OCI-LY1 (cell line): ENCODE measurements at regions not wholly inside any gene's neighbourhood (a gene's known extent, or its start where the extent isn't known, plus 50 kb on each side); places are given as distances from the start of the nearest gene placed in this dataset.

Experiments
- H2AFZ ChIP-seq: fragments of 200-600 bp; sonication (generic), shearing (Covaris generic); 2 replicates; pipeline ENCODE4 v1.6.0; 2014; ENCODE audit warnings: antibody characterized with exemption, mild to moderate bottlenecking, low read length
- H3F3A ChIP-seq: fragments of 200-600 bp; sonication (generic), shearing (Covaris generic); 2 replicates; pipeline ENCODE4 v1.6.0; 2014; ENCODE audit warnings: mild to moderate bottlenecking, antibody characterized with exemption, low read length, moderate library complexity; ENCODE audit not compliant: insufficient read depth
- H3K27ac ChIP-seq: fragments of 200-600 bp; sonication (generic); 2 replicates; pipeline ENCODE4 v1.5.1; 2014; ENCODE audit warnings: low read length, mixed run types, mild to moderate bottlenecking, low read depth; ENCODE audit not compliant: poor library complexity, severe bottlenecking
- H3K27me3 ChIP-seq: fragments of 200-600 bp; sonication (generic); 2 replicates; pipeline ENCODE4 v1.6.0; 2014; ENCODE audit warnings: antibody characterized with exemption, mild to moderate bottlenecking, low read length, moderate library complexity; ENCODE audit not compliant: insufficient read depth
- H3K36me3 ChIP-seq: fragments of 200-600 bp; sonication (generic); 2 replicates; pipeline ENCODE4 v1.6.1; 2014; ENCODE audit warnings: mild to moderate bottlenecking, antibody characterized with exemption, low read length, moderate library complexity, mixed read lengths; ENCODE audit not compliant: insufficient read depth
- H3K4me1 ChIP-seq: fragments of 200-600 bp; sonication (generic); 2 replicates; pipeline ENCODE4 v1.5.1; 2014; ENCODE audit warnings: mild to moderate bottlenecking, low read length, moderate library complexity; ENCODE audit not compliant: insufficient read depth, severe bottlenecking
- H3K4me2 ChIP-seq: fragments of 200-600 bp; sonication (generic), shearing (Covaris generic); 2 replicates; pipeline ENCODE4 v1.6.1; 2014; ENCODE audit warnings: low read length
- H3K4me3 ChIP-seq: fragments of 200-600 bp; sonication (generic); 2 replicates; pipeline ENCODE4 v1.5.1; 2014; ENCODE audit warnings: low read length, low read depth, mild to moderate bottlenecking, mixed read lengths; ENCODE audit not compliant: poor library complexity, severe bottlenecking
- H3K79me2 ChIP-seq: fragments of 200-600 bp; shearing (Covaris generic); 2 replicates; pipeline ENCODE4 v1.6.1; 2016; ENCODE audit warnings: mixed run types, low read length, mixed read lengths; ENCODE audit not compliant: insufficient read depth
- H3K9ac ChIP-seq: fragments of 200-600 bp; sonication (generic), shearing (Covaris generic); 2 replicates; pipeline ENCODE4 v1.6.1; 2014; ENCODE audit warnings: mild to moderate bottlenecking, low read length, mixed read lengths
- H3K9me2 ChIP-seq: fragments of 200-600 bp; sonication (generic), shearing (Covaris generic); 2 replicates; pipeline ENCODE4 v1.6.1; 2014; ENCODE audit warnings: low read depth, mild to moderate bottlenecking, low read length, mixed read lengths
- H3K9me3 ChIP-seq: fragments of 200-600 bp; shearing (Covaris generic); 2 replicates; pipeline ENCODE4 v1.6.1; 2014; ENCODE audit warnings: low read length, mixed read lengths
- H4K20me1 ChIP-seq: fragments of 200-600 bp; sonication (generic), shearing (Covaris generic); 2 replicates; pipeline ENCODE4 v1.6.0; 2016; ENCODE audit warnings: mild to moderate bottlenecking, low read length; ENCODE audit not compliant: insufficient read depth
- CTCF ChIP-seq: fragments of 200-600 bp; sonication (generic), shearing (Covaris generic); IDR thresholded peaks from 2 replicates; pipeline ENCODE4 v1.5.1; 2017; ENCODE audit warnings: mild to moderate bottlenecking, antibody characterized with exemption, low read length, moderate library complexity, mixed read lengths
- EZH2 ChIP-seq: fragments of 200-600 bp; sonication (generic), shearing (Covaris generic); IDR thresholded peaks from 2 replicates; pipeline ENCODE4 v1.8.0; 2017; ENCODE audit warnings: borderline replicate concordance, mixed run types, mild to moderate bottlenecking, antibody characterized with exemption, low read length, moderate library complexity, mixed read lengths

- H3K36me3 ChIP-seq: peaks cover 69% of the 10 kb centered on the region
- no peak overlapping the region for H3K4me2 ChIP-seq
- H3F3A ChIP-seq: no peaks in the 10 kb centered on the region
- peak overlapping the region; percentile 15 for H3K27ac ChIP-seq
- H3K9ac ChIP-seq: no peak overlapping the region
- H3K4me1 ChIP-seq: peaks cover 43% of the 10 kb centered on the region
- TF ChIP-seq EZH2 (no peak), CTCF (no peak)
- H3K9me3 ChIP-seq: no peaks in the 10 kb centered on the region
- no peaks in the 10 kb centered on the region for H3K9me2 ChIP-seq
- H4K20me1 ChIP-seq: no peaks in the 10 kb centered on the region
- H3K27me3 ChIP-seq: no peaks in the 10 kb centered on the region
- H3K79me2 ChIP-seq: no peaks in the 10 kb centered on the region
- H2AFZ ChIP-seq: no peak overlapping the region
- H3K4me3 ChIP-seq: no peak overlapping the region
These were observed 213.8 kb upstream of the ZNF608 start for GRCh38 chr5:124960266-124960665.

GRCh38 chr5:124961521-124961920, 215.1 kb upstream of the ZNF608 start:
- no peaks in the 10 kb centered on the region for H3K9me3 ChIP-seq
- no peaks in the 10 kb centered on the region for H3K27me3 ChIP-seq

GRCh38 chr5:124962111-124962510, 215.7 kb upstream of the ZNF608 start:
- Histone ChIP-seq H3K4me2 (no peak overlapping the region), H3K4me1 (peaks cover 61% of the 10 kb centered on the region), H3K79me2 (no peaks in the 10 kb centered on the region), H2AFZ (no peak overlapping the region), H3K27me3 (no peaks in the 10 kb centered on the region), H4K20me1 (no peaks in the 10 kb centered on the region), H3K9me3 (no peaks in the 10 kb centered on the region), H3K4me3 (no peak overlapping the region), H3K27ac (peak overlapping the region; percentile 28), H3K9ac (no peak overlapping the region; the same call in 1 of the 2 replicates), H3K9me2 (no peaks in the 10 kb centered on the region), H3F3A (no peaks in the 10 kb centered on the region), H3K36me3 (peaks cover 88% of the 10 kb centered on the region)
- TF ChIP-seq EZH2 (no peak), CTCF (no peak)

More at GRCh38 chr5:124961521-124961920, 215.1 kb upstream of the ZNF608 start:
- Histone ChIP-seq H2AFZ (no peak overlapping the region), H3K9ac (no peak overlapping the region), H3K9me2 (no peaks in the 10 kb centered on the region), H4K20me1 (no peaks in the 10 kb centered on the region), H3K4me1 (peaks cover 55% of the 10 kb centered on the region), H3K27ac (peak overlapping the region; percentile 28), H3K4me3 (no peak overlapping the region), H3K36me3 (peaks cover 82% of the 10 kb centered on the region), H3F3A (no peaks in the 10 kb centered on the region), H3K79me2 (no peaks in the 10 kb centered on the region), H3K4me2 (no peak overlapping the region)
- TF ChIP-seq EZH2: no peak
- no peak for TF ChIP-seq CTCF
